Panc1 (cell line): ENCODE measurements at regions not wholly inside any gene's neighbourhood (a gene's known extent, or its start where the extent isn't known, plus 50 kb on each side); places are given as distances from the start of the nearest gene placed in this dataset.

ENCODE experiments used
- SIN3A ChIP-seq: IDR thresholded peaks from 2 replicates; pipeline ENCODE4 v1.6.1; 2012; ENCODE audit warnings: low read depth, mild to moderate bottlenecking, low read length, moderate library complexity, borderline replicate concordance; ENCODE audit not compliant: insufficient read depth
- TF ChIP-seq, protein P1 (sequence below): fragments of 450-650 bp; IDR thresholded peaks from 2 replicates; pipeline ENCODE4 v1.5.1; 2017; ENCODE audit warnings: mild to moderate bottlenecking
- TF ChIP-seq, protein P2 (sequence below), 2 experiments: IDR thresholded peaks; 2 replicates each; pipeline ENCODE4 v1.6.1; 2011 to 2012; ENCODE audit warnings: low read depth in 2 of 2, control low read depth in 1 of 2, low read length in 1 of 2, mild to moderate bottlenecking in 1 of 2, moderate library complexity in 1 of 2; ENCODE audit not compliant: insufficient read depth in 1 of 2

DNA sequence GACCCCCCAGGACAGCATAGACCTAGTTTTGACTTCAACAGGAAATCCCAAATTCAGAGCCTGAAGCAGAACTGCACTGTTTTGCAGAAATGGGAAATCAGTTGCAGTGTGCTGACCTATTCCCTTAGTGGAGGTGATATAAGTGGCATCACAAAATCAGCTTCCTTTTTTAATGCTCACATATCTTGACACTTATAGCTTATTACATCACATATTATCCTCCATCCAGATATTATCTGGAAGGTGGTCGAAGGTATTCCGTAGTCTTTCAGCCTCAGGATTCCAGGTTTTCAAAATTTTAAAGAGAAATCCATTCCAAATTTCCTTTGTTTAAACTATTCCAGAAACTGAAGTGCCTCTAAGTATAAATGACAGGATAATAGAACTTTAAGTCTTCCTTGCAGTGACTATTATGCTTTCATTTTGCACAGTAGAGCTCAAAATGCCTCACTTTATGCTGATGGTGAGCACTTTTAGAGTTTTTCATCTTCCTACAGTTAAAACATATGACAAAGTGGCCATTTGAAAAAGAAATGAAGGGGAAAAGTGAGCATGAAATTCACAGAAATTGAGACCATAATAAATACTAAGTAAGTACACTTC lies 106.4 kb upstream of the DPYD start:
- TF ChIP-seq, protein P1, sequence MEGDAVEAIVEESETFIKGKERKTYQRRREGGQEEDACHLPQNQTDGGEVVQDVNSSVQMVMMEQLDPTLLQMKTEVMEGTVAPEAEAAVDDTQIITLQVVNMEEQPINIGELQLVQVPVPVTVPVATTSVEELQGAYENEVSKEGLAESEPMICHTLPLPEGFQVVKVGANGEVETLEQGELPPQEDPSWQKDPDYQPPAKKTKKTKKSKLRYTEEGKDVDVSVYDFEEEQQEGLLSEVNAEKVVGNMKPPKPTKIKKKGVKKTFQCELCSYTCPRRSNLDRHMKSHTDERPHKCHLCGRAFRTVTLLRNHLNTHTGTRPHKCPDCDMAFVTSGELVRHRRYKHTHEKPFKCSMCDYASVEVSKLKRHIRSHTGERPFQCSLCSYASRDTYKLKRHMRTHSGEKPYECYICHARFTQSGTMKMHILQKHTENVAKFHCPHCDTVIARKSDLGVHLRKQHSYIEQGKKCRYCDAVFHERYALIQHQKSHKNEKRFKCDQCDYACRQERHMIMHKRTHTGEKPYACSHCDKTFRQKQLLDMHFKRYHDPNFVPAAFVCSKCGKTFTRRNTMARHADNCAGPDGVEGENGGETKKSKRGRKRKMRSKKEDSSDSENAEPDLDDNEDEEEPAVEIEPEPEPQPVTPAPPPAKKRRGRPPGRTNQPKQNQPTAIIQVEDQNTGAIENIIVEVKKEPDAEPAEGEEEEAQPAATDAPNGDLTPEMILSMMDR, result no peak
- TF ChIP-seq, protein P2, sequence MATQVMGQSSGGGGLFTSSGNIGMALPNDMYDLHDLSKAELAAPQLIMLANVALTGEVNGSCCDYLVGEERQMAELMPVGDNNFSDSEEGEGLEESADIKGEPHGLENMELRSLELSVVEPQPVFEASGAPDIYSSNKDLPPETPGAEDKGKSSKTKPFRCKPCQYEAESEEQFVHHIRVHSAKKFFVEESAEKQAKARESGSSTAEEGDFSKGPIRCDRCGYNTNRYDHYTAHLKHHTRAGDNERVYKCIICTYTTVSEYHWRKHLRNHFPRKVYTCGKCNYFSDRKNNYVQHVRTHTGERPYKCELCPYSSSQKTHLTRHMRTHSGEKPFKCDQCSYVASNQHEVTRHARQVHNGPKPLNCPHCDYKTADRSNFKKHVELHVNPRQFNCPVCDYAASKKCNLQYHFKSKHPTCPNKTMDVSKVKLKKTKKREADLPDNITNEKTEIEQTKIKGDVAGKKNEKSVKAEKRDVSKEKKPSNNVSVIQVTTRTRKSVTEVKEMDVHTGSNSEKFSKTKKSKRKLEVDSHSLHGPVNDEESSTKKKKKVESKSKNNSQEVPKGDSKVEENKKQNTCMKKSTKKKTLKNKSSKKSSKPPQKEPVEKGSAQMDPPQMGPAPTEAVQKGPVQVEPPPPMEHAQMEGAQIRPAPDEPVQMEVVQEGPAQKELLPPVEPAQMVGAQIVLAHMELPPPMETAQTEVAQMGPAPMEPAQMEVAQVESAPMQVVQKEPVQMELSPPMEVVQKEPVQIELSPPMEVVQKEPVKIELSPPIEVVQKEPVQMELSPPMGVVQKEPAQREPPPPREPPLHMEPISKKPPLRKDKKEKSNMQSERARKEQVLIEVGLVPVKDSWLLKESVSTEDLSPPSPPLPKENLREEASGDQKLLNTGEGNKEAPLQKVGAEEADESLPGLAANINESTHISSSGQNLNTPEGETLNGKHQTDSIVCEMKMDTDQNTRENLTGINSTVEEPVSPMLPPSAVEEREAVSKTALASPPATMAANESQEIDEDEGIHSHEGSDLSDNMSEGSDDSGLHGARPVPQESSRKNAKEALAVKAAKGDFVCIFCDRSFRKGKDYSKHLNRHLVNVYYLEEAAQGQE (IDR thresholded peaks at IDR 0.05; ENCODE audit: insufficient read depth in 1 of 2, low read depth in 2 of 2, low read length in 1 of 2), result no peak
- no peak for TF ChIP-seq SIN3A
